WTC11 (cell line): ENCODE measurements at regions not wholly inside any gene's neighbourhood (a gene's known extent, or its start where the extent isn't known, plus 50 kb on each side); places are given as distances from the start of the nearest gene placed in this dataset.

Experiments used
- ATAC-seq: fragments of 200-7000 bp; cut with Tn5 transposase; 2 replicates; pipeline ENCODE4 v1.10.0; 2021; ENCODE audit warnings: mild to moderate bottlenecking, moderate library complexity
- CTCF ChIA-PET: fragments of 300-600 bp; sonication (Branson Sonifier 250); formaldehyde crosslinking; loops from one replicate; lab custom pipeline; 2021; ENCODE audit warnings: antibody characterized with exemption; lab: Charles Lee
- POLR2A ChIA-PET: fragments of 350-600 bp; sonication (Branson Sonifier 250); formaldehyde crosslinking; loops from one replicate; lab custom pipeline; 2021; ENCODE audit warnings: antibody characterized with exemption; lab: Charles Lee
- DNase-seq: peaks from one replicate; pipeline ENCODE4 v3.0.0; 2021; ENCODE audit warnings: low spot score
- H3K27ac Mint-ChIP-seq: 2 replicates; pipeline ENCODE4 v1.8.0; 2021; ENCODE audit warnings: mixed read lengths
- H3K27me3 Mint-ChIP-seq: 2 replicates; pipeline ENCODE4 v1.8.0; 2021; ENCODE audit warnings: low read depth, mild to moderate bottlenecking, moderate library complexity, mixed read lengths
- H3K36me3 Mint-ChIP-seq: 2 replicates; pipeline ENCODE4 v1.8.0; 2021; ENCODE audit warnings: mixed read lengths
- H3K4me1 Mint-ChIP-seq: 2 replicates; pipeline ENCODE4 v1.8.0; 2022; ENCODE audit warnings: mixed read lengths
- H3K4me3 Mint-ChIP-seq: 2 replicates; pipeline ENCODE4 v1.8.0; 2021; ENCODE audit warnings: mild to moderate bottlenecking, moderate library complexity, mixed read lengths
- H3K9me3 Mint-ChIP-seq: 2 replicates; pipeline ENCODE4 v1.8.0; 2021; ENCODE audit warnings: mixed read lengths
- FOXP1 ChIP-seq: sonication (generic); formaldehyde crosslinking; IDR thresholded peaks from 2 replicates; pipeline ENCODE4 v1.8.0; 2022; ENCODE audit warnings: missing genetic modification reagents, mild to moderate bottlenecking, moderate library complexity, borderline replicate concordance
- SMAD4 ChIP-seq: sonication (generic); formaldehyde crosslinking; IDR thresholded peaks from 2 replicates; pipeline ENCODE4 v1.8.0; 2022; ENCODE audit warnings: mild to moderate bottlenecking, missing genetic modification reagents
- SP1 ChIP-seq: sonication (generic); formaldehyde crosslinking; conservative IDR thresholded peaks from 2 replicates; pipeline ENCODE4 v1.8.1; 2022; ENCODE audit warnings: missing genetic modification reagents
- TEAD1 ChIP-seq: sonication (generic); formaldehyde crosslinking; IDR thresholded peaks from 2 replicates; pipeline ENCODE4 v1.8.0; 2022; ENCODE audit warnings: mild to moderate bottlenecking, missing genetic modification reagents
- TP53 ChIP-seq: sonication (generic); formaldehyde crosslinking; IDR thresholded peaks from 2 replicates; pipeline ENCODE4 v1.8.1; 2023; ENCODE audit warnings: mild to moderate bottlenecking, missing genetic modification reagents
- ZNF263 ChIP-seq: sonication (generic); formaldehyde crosslinking; IDR thresholded peaks from 2 replicates; pipeline ENCODE4 v1.8.1; 2022; ENCODE audit warnings: low read depth, mild to moderate bottlenecking, moderate library complexity, missing genetic modification reagents
- ZNF396 ChIP-seq: fragments of 250-450 bp; sonication (Bioruptor Pico); IDR thresholded peaks from 2 replicates; pipeline ENCODE4 v1.8.0; 2021; ENCODE audit warnings: mild to moderate bottlenecking, moderate library complexity, borderline replicate concordance
- ZNF416 ChIP-seq: fragments of 250-450 bp; sonication (Bioruptor Pico); IDR thresholded peaks from 2 replicates; pipeline ENCODE4 v1.9.0; 2021; ENCODE audit warnings: mild to moderate bottlenecking, inconsistent platforms
- TF ChIP-seq, protein P1 (sequence below): fragments of 250-450 bp; sonication (Bioruptor Pico); IDR thresholded peaks from 2 replicates; pipeline ENCODE4 v1.9.0; 2021; ENCODE audit warnings: mild to moderate bottlenecking, borderline replicate concordance
- TF ChIP-seq, protein P2 (sequence below): sonication (generic); formaldehyde crosslinking; IDR thresholded peaks from 2 replicates; pipeline ENCODE4 v1.8.1; 2023; ENCODE audit warnings: mild to moderate bottlenecking, missing genetic modification reagents, moderate library complexity
- TF ChIP-seq, protein P3 (sequence below): fragments of 250-450 bp; sonication (Bioruptor Pico); IDR thresholded peaks from 2 replicates; pipeline ENCODE4 v1.9.0; 2021; ENCODE audit warnings: mild to moderate bottlenecking
- TF ChIP-seq, protein P4 (sequence below): sonication (generic); formaldehyde crosslinking; IDR thresholded peaks from 2 replicates; pipeline ENCODE4 v1.8.0; 2023; ENCODE audit warnings: mild to moderate bottlenecking, missing genetic modification reagents
- TF ChIP-seq, protein P5 (sequence below): sonication (generic); formaldehyde crosslinking; IDR thresholded peaks from 2 replicates; pipeline ENCODE4 v1.8.1; 2023; ENCODE audit warnings: mild to moderate bottlenecking, missing genetic modification reagents
- TF ChIP-seq, protein P6 (sequence below): fragments of 250-450 bp; sonication (Bioruptor Pico); IDR thresholded peaks from 2 replicates; pipeline ENCODE4 v1.9.0; 2021; ENCODE audit warnings: mild to moderate bottlenecking
- TF ChIP-seq, protein P7 (sequence below): sonication (generic); formaldehyde crosslinking; IDR thresholded peaks from 2 replicates; pipeline ENCODE4 v1.8.1; 2022; ENCODE audit warnings: mild to moderate bottlenecking, moderate library complexity, missing genetic modification reagents

DNA sequence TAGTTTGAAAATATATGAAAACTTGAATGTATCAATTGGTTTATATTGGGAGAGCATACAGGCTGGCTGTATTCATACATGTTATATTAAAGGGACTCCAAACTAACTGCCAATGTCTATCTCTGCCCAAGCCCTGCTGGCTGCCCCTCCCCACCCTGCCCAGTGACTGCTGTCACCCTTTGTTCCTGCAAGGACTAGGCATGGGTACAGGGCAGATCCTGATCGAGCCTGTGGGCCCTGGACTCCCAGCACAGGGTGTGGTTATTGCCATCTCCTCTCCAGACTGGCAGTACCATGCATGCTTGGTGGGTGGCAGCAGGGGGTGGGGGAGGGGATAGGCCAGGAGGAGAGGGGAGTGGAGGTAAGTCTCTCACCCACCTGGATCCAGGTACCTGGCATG lies 167.5 kb upstream of the RASGEF1B start (continued):
- TF ChIP-seq, protein P1, sequence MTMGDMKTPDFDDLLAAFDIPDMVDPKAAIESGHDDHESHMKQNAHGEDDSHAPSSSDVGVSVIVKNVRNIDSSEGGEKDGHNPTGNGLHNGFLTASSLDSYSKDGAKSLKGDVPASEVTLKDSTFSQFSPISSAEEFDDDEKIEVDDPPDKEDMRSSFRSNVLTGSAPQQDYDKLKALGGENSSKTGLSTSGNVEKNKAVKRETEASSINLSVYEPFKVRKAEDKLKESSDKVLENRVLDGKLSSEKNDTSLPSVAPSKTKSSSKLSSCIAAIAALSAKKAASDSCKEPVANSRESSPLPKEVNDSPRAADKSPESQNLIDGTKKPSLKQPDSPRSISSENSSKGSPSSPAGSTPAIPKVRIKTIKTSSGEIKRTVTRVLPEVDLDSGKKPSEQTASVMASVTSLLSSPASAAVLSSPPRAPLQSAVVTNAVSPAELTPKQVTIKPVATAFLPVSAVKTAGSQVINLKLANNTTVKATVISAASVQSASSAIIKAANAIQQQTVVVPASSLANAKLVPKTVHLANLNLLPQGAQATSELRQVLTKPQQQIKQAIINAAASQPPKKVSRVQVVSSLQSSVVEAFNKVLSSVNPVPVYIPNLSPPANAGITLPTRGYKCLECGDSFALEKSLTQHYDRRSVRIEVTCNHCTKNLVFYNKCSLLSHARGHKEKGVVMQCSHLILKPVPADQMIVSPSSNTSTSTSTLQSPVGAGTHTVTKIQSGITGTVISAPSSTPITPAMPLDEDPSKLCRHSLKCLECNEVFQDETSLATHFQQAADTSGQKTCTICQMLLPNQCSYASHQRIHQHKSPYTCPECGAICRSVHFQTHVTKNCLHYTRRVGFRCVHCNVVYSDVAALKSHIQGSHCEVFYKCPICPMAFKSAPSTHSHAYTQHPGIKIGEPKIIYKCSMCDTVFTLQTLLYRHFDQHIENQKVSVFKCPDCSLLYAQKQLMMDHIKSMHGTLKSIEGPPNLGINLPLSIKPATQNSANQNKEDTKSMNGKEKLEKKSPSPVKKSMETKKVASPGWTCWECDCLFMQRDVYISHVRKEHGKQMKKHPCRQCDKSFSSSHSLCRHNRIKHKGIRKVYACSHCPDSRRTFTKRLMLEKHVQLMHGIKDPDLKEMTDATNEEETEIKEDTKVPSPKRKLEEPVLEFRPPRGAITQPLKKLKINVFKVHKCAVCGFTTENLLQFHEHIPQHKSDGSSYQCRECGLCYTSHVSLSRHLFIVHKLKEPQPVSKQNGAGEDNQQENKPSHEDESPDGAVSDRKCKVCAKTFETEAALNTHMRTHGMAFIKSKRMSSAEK, result no peak
- TF ChIP-seq, protein P2, sequence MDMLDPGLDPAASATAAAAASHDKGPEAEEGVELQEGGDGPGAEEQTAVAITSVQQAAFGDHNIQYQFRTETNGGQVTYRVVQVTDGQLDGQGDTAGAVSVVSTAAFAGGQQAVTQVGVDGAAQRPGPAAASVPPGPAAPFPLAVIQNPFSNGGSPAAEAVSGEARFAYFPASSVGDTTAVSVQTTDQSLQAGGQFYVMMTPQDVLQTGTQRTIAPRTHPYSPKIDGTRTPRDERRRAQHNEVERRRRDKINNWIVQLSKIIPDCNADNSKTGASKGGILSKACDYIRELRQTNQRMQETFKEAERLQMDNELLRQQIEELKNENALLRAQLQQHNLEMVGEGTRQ, result no peak
- TF ChIP-seq ZNF416 (CRISPR knock-in tag), result no peak
- TF ChIP-seq, all 79 proteins: peak for 0

DNA sequence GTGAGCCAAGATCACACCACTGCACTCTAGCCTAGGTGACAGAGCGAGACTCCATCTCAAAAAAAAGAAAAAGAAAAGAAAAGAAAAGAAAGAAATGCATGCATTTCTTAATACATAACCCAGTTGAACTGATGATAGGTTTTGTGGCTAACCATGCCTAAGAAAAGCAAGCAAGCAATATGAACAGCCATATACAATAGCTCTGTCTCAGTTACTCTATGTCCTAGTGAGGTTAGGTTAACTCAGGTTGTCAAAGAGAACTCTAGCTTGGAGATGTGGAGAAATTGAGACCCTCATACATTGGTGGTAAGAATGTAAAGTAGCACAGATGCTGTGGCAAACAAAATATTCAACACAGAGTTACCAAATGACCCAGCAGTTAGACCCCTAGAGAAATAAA lies 167.0 kb upstream of the RASGEF1B start:
- Mint-ChIP-seq H3K9me3 (peaks cover 3% of the 10 kb centered on the region; the same call in 1 of the 2 replicates), H3K4me1 (peaks cover 6% of the 10 kb centered on the region), H3K27ac (no peak overlapping the region), H3K27me3 (peaks cover 28% of the 10 kb centered on the region), H3K36me3 (no peaks in the 10 kb centered on the region), H3K4me3 (no peak overlapping the region)
- ChIA-PET CTCF (no interaction called here), POLR2A (no interaction called here)
- ATAC-seq, result no peak
- TF ChIP-seq TEAD1 (no peak), SP1 (no peak)
- TF ChIP-seq, protein P3, sequence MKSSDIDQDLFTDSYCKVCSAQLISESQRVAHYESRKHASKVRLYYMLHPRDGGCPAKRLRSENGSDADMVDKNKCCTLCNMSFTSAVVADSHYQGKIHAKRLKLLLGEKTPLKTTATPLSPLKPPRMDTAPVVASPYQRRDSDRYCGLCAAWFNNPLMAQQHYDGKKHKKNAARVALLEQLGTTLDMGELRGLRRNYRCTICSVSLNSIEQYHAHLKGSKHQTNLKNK (CRISPR knock-in tag), result no peak
- TF ChIP-seq, protein P4, sequence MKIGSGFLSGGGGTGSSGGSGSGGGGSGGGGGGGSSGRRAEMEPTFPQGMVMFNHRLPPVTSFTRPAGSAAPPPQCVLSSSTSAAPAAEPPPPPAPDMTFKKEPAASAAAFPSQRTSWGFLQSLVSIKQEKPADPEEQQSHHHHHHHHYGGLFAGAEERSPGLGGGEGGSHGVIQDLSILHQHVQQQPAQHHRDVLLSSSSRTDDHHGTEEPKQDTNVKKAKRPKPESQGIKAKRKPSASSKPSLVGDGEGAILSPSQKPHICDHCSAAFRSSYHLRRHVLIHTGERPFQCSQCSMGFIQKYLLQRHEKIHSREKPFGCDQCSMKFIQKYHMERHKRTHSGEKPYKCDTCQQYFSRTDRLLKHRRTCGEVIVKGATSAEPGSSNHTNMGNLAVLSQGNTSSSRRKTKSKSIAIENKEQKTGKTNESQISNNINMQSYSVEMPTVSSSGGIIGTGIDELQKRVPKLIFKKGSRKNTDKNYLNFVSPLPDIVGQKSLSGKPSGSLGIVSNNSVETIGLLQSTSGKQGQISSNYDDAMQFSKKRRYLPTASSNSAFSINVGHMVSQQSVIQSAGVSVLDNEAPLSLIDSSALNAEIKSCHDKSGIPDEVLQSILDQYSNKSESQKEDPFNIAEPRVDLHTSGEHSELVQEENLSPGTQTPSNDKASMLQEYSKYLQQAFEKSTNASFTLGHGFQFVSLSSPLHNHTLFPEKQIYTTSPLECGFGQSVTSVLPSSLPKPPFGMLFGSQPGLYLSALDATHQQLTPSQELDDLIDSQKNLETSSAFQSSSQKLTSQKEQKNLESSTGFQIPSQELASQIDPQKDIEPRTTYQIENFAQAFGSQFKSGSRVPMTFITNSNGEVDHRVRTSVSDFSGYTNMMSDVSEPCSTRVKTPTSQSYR, result no peak
- TF ChIP-seq, protein P5, sequence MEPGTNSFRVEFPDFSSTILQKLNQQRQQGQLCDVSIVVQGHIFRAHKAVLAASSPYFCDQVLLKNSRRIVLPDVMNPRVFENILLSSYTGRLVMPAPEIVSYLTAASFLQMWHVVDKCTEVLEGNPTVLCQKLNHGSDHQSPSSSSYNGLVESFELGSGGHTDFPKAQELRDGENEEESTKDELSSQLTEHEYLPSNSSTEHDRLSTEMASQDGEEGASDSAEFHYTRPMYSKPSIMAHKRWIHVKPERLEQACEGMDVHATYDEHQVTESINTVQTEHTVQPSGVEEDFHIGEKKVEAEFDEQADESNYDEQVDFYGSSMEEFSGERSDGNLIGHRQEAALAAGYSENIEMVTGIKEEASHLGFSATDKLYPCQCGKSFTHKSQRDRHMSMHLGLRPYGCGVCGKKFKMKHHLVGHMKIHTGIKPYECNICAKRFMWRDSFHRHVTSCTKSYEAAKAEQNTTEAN (CRISPR knock-in tag), result no peak
- DNase-seq, result no peak

DNA sequence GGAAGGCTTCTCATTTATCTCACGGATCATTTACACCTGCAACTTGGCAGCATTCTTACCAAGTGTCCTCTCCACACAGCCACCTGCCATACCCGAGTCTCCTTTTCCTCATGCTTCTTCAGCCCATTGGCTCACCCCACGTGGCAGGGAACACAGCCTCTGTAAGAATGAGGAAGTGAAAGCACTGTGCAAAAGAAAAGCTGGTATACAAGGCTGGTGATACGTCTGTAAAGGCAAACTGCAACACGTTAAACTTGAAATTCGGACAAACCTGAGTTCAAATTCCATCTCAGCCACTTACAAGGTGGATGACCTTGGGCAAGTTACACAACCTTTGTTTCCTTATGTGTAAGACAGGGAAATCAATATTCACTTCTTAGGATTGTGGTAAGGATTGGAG lies 164.0 kb upstream of the RASGEF1B start:
- ATAC-seq (peak; percentile 22; the same call in 1 of the 2 replicates), DNase-seq (no peak)
- Mint-ChIP-seq H3K9me3 (no peaks in the 10 kb centered on the region), H3K4me3 (no peak overlapping the region), H3K27ac (no peak overlapping the region), H3K27me3 (0 out of 2 replicates have a peak, but pooled peaks cover 2% of the 10 kb centered on the region), H3K4me1 (peaks cover 15% of the 10 kb centered on the region), H3K36me3 (no peaks in the 10 kb centered on the region)
- ChIA-PET POLR2A (no interaction called here), CTCF (interaction anchor here (0.9 kb wide), 1 partner anchor 164 kb away, joined by 3 read pairs; the partner anchor contains the start of gene RASGEF1B)
- TF ChIP-seq TP53 (CRISPR knock-in tag), result no peak
- TF ChIP-seq, protein P6, sequence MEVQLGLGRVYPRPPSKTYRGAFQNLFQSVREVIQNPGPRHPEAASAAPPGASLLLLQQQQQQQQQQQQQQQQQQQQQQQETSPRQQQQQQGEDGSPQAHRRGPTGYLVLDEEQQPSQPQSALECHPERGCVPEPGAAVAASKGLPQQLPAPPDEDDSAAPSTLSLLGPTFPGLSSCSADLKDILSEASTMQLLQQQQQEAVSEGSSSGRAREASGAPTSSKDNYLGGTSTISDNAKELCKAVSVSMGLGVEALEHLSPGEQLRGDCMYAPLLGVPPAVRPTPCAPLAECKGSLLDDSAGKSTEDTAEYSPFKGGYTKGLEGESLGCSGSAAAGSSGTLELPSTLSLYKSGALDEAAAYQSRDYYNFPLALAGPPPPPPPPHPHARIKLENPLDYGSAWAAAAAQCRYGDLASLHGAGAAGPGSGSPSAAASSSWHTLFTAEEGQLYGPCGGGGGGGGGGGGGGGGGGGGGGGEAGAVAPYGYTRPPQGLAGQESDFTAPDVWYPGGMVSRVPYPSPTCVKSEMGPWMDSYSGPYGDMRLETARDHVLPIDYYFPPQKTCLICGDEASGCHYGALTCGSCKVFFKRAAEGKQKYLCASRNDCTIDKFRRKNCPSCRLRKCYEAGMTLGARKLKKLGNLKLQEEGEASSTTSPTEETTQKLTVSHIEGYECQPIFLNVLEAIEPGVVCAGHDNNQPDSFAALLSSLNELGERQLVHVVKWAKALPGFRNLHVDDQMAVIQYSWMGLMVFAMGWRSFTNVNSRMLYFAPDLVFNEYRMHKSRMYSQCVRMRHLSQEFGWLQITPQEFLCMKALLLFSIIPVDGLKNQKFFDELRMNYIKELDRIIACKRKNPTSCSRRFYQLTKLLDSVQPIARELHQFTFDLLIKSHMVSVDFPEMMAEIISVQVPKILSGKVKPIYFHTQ, result no peak
- no peak for TF ChIP-seq ZNF396
- TF ChIP-seq, protein P5 (CRISPR knock-in tag), result no peak
- TF ChIP-seq ZNF263 (CRISPR knock-in tag), result no peak
- TF ChIP-seq SMAD4 (CRISPR knock-in tag), result no peak
- TF ChIP-seq, protein P7, sequence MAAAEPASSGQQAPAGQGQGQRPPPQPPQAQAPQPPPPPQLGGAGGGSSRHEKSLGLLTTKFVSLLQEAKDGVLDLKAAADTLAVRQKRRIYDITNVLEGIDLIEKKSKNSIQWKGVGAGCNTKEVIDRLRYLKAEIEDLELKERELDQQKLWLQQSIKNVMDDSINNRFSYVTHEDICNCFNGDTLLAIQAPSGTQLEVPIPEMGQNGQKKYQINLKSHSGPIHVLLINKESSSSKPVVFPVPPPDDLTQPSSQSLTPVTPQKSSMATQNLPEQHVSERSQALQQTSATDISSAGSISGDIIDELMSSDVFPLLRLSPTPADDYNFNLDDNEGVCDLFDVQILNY (CRISPR knock-in tag), result no peak
- TF ChIP-seq FOXP1 (CRISPR knock-in tag), result no peak
- TF ChIP-seq, protein P3 (CRISPR knock-in tag), result no peak
